ENCODE measurements at regions not wholly inside any gene's neighbourhood (a gene's known extent, or its start where the extent isn't known, plus 50 kb on each side); places are given as distances from the start of the nearest gene placed in this dataset.
A peak's percentile ranks its signal among the peaks of the same experiment; 100 is the strongest.

GRCh38 chrX:116267511-116268040, 97.0 kb downstream of the AGTR2 start:
- Histone ChIP-seq H3K4me1 (ENCODE audit: control insufficient read depth, insufficient read depth, low read length) (no peaks in the 10 kb centered on the region), H3K9ac (ENCODE audit: low read length) (no peak overlapping the region), H3K9me3 (ENCODE audit: control insufficient read depth, low read length) (peaks cover 4% of the 10 kb centered on the region), H3K27me3 (replicated peaks; ENCODE audit: control insufficient read depth, insufficient read depth, low read length) (no peaks in the 10 kb centered on the region), H3K4me3 (ENCODE audit: low read length) (no peak overlapping the region), H3K36me3 (ENCODE audit: control insufficient read depth, insufficient read depth, low read length, severe bottlenecking) (no peaks in the 10 kb centered on the region)
- DNase-seq (ENCODE audit: low read depth) = peak; percentile 6

GRCh38 chrX:116272322-116272721, 101.8 kb downstream of the AGTR2 start:
- H3K9ac ChIP-seq (ENCODE audit: low read length) = no peak overlapping the region
- H3K4me3 ChIP-seq (ENCODE audit: low read length) = no peak overlapping the region
- no peaks in the 10 kb centered on the region for H3K9me3 ChIP-seq (ENCODE audit: control insufficient read depth, low read length)
- H3K27me3 ChIP-seq (replicated peaks; ENCODE audit: control insufficient read depth, insufficient read depth, low read length) = peaks cover 4% of the 10 kb centered on the region
- DNase-seq (ENCODE audit: low read depth) = peak; percentile 55
- H3K4me1 ChIP-seq (ENCODE audit: control insufficient read depth, insufficient read depth, low read length) = no peaks in the 10 kb centered on the region
- H3K36me3 ChIP-seq (ENCODE audit: control insufficient read depth, insufficient read depth, low read length, severe bottlenecking) = no peaks in the 10 kb centered on the region

- Histone ChIP-seq H3K4me3 (ENCODE audit: low read length) (no peak overlapping the region), H3K9ac (ENCODE audit: low read length) (no peak overlapping the region), H3K27me3 (replicated peaks; ENCODE audit: control insufficient read depth, insufficient read depth, low read length) (peaks cover 4% of the 10 kb centered on the region), H3K9me3 (ENCODE audit: control insufficient read depth, low read length) (no peaks in the 10 kb centered on the region), H3K36me3 (ENCODE audit: control insufficient read depth, insufficient read depth, low read length, severe bottlenecking) (no peaks in the 10 kb centered on the region), H3K4me1 (ENCODE audit: control insufficient read depth, insufficient read depth, low read length) (no peaks in the 10 kb centered on the region)
- no peak for DNase-seq (ENCODE audit: low read depth)
Observed at GRCh38 chrX:116272861-116273260, 102.3 kb downstream of the AGTR2 start.

GRCh38 chrX:116276261-116276660, 105.7 kb downstream of the AGTR2 start:
- no peak for DNase-seq (ENCODE audit: low read depth)
- no peaks in the 10 kb centered on the region for H3K9me3 ChIP-seq (ENCODE audit: control insufficient read depth, low read length)
- no peaks in the 10 kb centered on the region for H3K4me1 ChIP-seq (ENCODE audit: control insufficient read depth, insufficient read depth, low read length)
- no peaks in the 10 kb centered on the region for H3K36me3 ChIP-seq (ENCODE audit: control insufficient read depth, insufficient read depth, low read length, severe bottlenecking)
- H3K27me3 ChIP-seq (replicated peaks; ENCODE audit: control insufficient read depth, insufficient read depth, low read length) = peaks cover 4% of the 10 kb centered on the region
- no peak overlapping the region for H3K4me3 ChIP-seq (ENCODE audit: low read length)
- no peak overlapping the region for H3K9ac ChIP-seq (ENCODE audit: low read length)

- Histone ChIP-seq H3K9ac (ENCODE audit: low read length) (no peak overlapping the region), H3K4me1 (ENCODE audit: control insufficient read depth, insufficient read depth, low read length) (no peaks in the 10 kb centered on the region), H3K27me3 (replicated peaks; ENCODE audit: control insufficient read depth, insufficient read depth, low read length) (peaks cover 4% of the 10 kb centered on the region), H3K4me3 (ENCODE audit: low read length) (no peak overlapping the region), H3K36me3 (ENCODE audit: control insufficient read depth, insufficient read depth, low read length, severe bottlenecking) (no peaks in the 10 kb centered on the region), H3K9me3 (ENCODE audit: control insufficient read depth, low read length) (no peaks in the 10 kb centered on the region)
- DNase-seq (ENCODE audit: low read depth) = no peak
Observed at GRCh38 chrX:116277351-116278225, 107.0 kb downstream of the AGTR2 start.

- Histone ChIP-seq H3K36me3 (ENCODE audit: control insufficient read depth, insufficient read depth, low read length, severe bottlenecking) (no peaks in the 10 kb centered on the region), H3K27me3 (replicated peaks; ENCODE audit: control insufficient read depth, insufficient read depth, low read length) (peaks cover 4% of the 10 kb centered on the region), H3K4me1 (ENCODE audit: control insufficient read depth, insufficient read depth, low read length) (no peaks in the 10 kb centered on the region), H3K9ac (ENCODE audit: low read length) (no peak overlapping the region), H3K4me3 (ENCODE audit: low read length) (no peak overlapping the region), H3K9me3 (ENCODE audit: control insufficient read depth, low read length) (no peaks in the 10 kb centered on the region)
- no peak for DNase-seq (ENCODE audit: low read depth)
Observed at GRCh38 chrX:116278826-116279225, 108.3 kb downstream of the AGTR2 start.

GRCh38 chrX:116281106-116281505, 110.6 kb downstream of the AGTR2 start:
- Histone ChIP-seq H3K36me3 (ENCODE audit: control insufficient read depth, insufficient read depth, low read length, severe bottlenecking) (no peaks in the 10 kb centered on the region), H3K9ac (ENCODE audit: low read length) (no peak overlapping the region), H3K4me1 (ENCODE audit: control insufficient read depth, insufficient read depth, low read length) (no peaks in the 10 kb centered on the region), H3K9me3 (ENCODE audit: control insufficient read depth, low read length) (no peaks in the 10 kb centered on the region), H3K4me3 (ENCODE audit: low read length) (no peak overlapping the region), H3K27me3 (replicated peaks; ENCODE audit: control insufficient read depth, insufficient read depth, low read length) (no peaks in the 10 kb centered on the region)
- DNase-seq (ENCODE audit: low read depth) = no peak

GRCh38 chrX:116282751-116283150, 112.2 kb downstream of the AGTR2 start:
- H3K9ac ChIP-seq (ENCODE audit: low read length) = no peak overlapping the region
- H3K27me3 ChIP-seq (replicated peaks; ENCODE audit: control insufficient read depth, insufficient read depth, low read length) = no peaks in the 10 kb centered on the region
- H3K36me3 ChIP-seq (ENCODE audit: control insufficient read depth, insufficient read depth, low read length, severe bottlenecking) = no peaks in the 10 kb centered on the region
- H3K4me3 ChIP-seq (ENCODE audit: low read length) = no peak overlapping the region
- H3K9me3 ChIP-seq (ENCODE audit: control insufficient read depth, low read length) = no peaks in the 10 kb centered on the region
- no peaks in the 10 kb centered on the region for H3K4me1 ChIP-seq (ENCODE audit: control insufficient read depth, insufficient read depth, low read length)
- DNase-seq (ENCODE audit: low read depth) = peak; percentile 18

- H3K27me3 ChIP-seq (replicated peaks; ENCODE audit: control insufficient read depth, insufficient read depth, low read length) = peaks cover 3% of the 10 kb centered on the region
- H3K9ac ChIP-seq (ENCODE audit: low read length) = no peak overlapping the region
- no peak for DNase-seq (ENCODE audit: low read depth)
- H3K4me3 ChIP-seq (ENCODE audit: low read length) = no peak overlapping the region
- no peaks in the 10 kb centered on the region for H3K4me1 ChIP-seq (ENCODE audit: control insufficient read depth, insufficient read depth, low read length)
- no peaks in the 10 kb centered on the region for H3K9me3 ChIP-seq (ENCODE audit: control insufficient read depth, low read length)
- H3K36me3 ChIP-seq (ENCODE audit: control insufficient read depth, insufficient read depth, low read length, severe bottlenecking) = no peaks in the 10 kb centered on the region
Observed at GRCh38 chrX:116284400-116284799, 113.9 kb downstream of the AGTR2 start.

- Histone ChIP-seq H3K9me3 (ENCODE audit: control insufficient read depth, low read length) (no peaks in the 10 kb centered on the region), H3K4me3 (ENCODE audit: low read length) (no peak overlapping the region), H3K9ac (ENCODE audit: low read length) (no peak overlapping the region), H3K27me3 (replicated peaks; ENCODE audit: control insufficient read depth, insufficient read depth, low read length) (peaks cover 3% of the 10 kb centered on the region), H3K36me3 (ENCODE audit: control insufficient read depth, insufficient read depth, low read length, severe bottlenecking) (no peaks in the 10 kb centered on the region), H3K4me1 (ENCODE audit: control insufficient read depth, insufficient read depth, low read length) (no peaks in the 10 kb centered on the region)
- DNase-seq (ENCODE audit: low read depth) = no peak
Observed at GRCh38 chrX:116285501-116285900, 115.0 kb downstream of the AGTR2 start.

GRCh38 chrX:116289592-116289991, 119.0 kb downstream of the AGTR2 start:
- Histone ChIP-seq H3K9me3 (ENCODE audit: control insufficient read depth, low read length) (no peaks in the 10 kb centered on the region), H3K27me3 (replicated peaks; ENCODE audit: control insufficient read depth, insufficient read depth, low read length) (peaks cover 3% of the 10 kb centered on the region), H3K4me1 (ENCODE audit: control insufficient read depth, insufficient read depth, low read length) (no peaks in the 10 kb centered on the region), H3K4me3 (ENCODE audit: low read length) (no peak overlapping the region), H3K36me3 (ENCODE audit: control insufficient read depth, insufficient read depth, low read length, severe bottlenecking) (no peaks in the 10 kb centered on the region), H3K9ac (ENCODE audit: low read length) (no peak overlapping the region)
- DNase-seq (ENCODE audit: low read depth) = no peak

Measured in adipocyte (in vitro differentiated cells).